AG09309 (cell line): ENCODE measurements at regions not wholly inside any gene's neighbourhood (a gene's known extent, or its start where the extent isn't known, plus 50 kb on each side); places are given as distances from the start of the nearest gene placed in this dataset.

Source experiments
- DNase-seq: peaks from one replicate; pipeline ENCODE4 v3.0.0-alpha.2; 2010; ENCODE audit warnings: low read depth
- H3K4me3 ChIP-seq: 2 replicates; pipeline ENCODE4 v1.5.1; 2011; ENCODE audit warnings: mild to moderate bottlenecking, low read depth, low read length, moderate library complexity; ENCODE audit not compliant: control insufficient read depth
- TF ChIP-seq, protein P1 (sequence below): IDR thresholded peaks from 2 replicates; pipeline ENCODE4 v1.5.1; 2011; ENCODE audit warnings: mild to moderate bottlenecking, low read depth, low read length, inconsistent platforms; ENCODE audit not compliant: insufficient read depth, control insufficient read depth; ENCODE audit errors: missing control alignments

DNA sequence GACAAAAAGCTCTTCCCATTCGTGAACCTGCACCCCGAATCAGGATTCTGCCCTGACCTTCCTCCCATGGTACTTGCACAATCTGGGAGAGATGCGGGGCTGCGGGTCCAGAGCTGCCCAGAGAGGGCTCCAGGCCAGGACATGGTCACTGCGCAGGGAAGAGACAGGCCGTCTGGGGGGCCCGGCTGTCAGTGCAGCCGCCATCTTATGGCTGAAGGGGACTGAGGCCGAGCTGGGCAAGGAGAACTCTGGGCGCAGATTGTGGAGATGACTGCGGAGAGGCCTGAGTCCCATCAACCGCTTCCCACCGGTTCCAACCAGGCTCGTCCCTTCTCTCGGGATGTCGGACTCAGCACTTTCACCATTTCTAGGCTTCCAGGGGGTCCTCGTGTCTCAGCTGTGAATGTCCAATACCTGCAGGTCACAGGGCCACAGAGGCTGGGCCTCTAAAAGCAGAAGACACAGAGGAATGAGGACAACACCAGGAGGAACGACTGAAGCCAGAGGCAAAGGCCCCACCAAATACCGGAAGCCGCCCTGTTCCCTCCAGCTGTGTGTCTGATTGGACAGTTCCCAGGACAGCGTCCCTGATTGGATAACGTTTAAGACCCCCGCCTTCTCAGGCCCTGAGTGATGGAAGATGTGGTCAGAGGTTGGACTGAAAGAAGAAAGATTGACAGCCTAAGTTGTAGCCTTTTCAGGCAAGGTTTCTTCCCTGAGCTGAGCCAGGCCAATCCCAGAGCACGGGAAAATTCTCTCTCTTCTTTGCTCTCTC lies 117.1 kb upstream of the ZNF91 start:
- no peak for DNase-seq
- H3K4me3 ChIP-seq, result no peak overlapping the region
- TF ChIP-seq, protein P1, sequence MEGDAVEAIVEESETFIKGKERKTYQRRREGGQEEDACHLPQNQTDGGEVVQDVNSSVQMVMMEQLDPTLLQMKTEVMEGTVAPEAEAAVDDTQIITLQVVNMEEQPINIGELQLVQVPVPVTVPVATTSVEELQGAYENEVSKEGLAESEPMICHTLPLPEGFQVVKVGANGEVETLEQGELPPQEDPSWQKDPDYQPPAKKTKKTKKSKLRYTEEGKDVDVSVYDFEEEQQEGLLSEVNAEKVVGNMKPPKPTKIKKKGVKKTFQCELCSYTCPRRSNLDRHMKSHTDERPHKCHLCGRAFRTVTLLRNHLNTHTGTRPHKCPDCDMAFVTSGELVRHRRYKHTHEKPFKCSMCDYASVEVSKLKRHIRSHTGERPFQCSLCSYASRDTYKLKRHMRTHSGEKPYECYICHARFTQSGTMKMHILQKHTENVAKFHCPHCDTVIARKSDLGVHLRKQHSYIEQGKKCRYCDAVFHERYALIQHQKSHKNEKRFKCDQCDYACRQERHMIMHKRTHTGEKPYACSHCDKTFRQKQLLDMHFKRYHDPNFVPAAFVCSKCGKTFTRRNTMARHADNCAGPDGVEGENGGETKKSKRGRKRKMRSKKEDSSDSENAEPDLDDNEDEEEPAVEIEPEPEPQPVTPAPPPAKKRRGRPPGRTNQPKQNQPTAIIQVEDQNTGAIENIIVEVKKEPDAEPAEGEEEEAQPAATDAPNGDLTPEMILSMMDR, result no peak

DNA sequence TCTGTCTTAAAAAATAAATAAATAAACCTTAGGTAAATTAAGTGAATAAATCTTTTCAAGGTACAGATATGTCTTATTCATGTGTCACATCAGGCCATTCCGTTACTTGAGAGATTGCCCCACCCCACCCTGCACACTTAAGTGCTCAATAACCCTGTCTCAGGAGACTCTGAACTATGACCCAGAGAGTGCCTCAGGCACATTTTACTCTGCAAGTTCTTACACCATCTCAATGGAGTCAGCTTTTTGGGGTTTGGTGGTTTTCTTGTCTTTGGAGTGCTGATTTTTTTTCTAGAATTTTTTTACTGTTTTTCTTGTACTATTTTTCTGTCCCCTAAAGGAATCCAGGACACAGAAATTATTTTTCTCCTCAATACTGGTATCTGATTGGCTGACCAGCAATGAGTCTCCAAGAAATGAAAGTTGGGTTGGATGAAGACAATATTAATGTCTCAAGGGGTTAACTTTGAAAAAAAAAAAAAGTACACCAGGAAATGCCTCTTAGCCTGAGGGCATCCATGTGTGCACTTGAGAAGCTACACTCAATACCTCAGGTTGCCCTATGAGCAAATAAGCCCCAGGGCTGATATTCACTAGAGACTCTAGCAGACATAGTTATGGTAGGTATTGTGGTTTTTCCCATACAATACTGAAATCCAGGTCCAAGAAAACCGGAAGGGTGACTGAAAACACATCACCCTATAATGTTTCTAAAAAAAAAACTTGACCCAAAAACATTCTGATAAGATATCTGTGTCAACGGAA lies 114.6 kb upstream of the ZNF91 start:
- no peak for DNase-seq
- no peak overlapping the region for H3K4me3 ChIP-seq
- TF ChIP-seq, protein P1, result no peak

DNA sequence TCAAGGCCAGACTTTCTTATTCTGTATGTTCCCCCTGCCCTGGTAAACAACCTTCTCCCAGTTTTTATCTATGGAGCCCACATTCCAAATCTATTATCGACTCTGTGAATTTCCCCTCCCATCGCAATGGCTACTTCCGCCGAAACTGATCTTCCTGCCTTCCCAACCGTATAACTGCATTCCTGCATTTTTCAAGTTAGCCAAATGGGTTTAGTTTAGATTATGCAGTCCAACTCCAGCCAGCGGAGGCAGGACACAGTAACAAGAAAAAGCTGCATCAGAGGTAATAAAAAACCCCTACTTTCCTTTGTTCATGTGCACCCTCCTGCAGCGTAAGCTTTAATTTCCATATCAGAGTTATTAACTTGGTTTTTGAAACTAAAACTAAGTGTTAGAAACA lies 112.2 kb upstream of the ZNF91 start:
- H3K4me3 ChIP-seq, result no peak overlapping the region
- no peak for DNase-seq
- TF ChIP-seq, protein P1, result no peak

DNA sequence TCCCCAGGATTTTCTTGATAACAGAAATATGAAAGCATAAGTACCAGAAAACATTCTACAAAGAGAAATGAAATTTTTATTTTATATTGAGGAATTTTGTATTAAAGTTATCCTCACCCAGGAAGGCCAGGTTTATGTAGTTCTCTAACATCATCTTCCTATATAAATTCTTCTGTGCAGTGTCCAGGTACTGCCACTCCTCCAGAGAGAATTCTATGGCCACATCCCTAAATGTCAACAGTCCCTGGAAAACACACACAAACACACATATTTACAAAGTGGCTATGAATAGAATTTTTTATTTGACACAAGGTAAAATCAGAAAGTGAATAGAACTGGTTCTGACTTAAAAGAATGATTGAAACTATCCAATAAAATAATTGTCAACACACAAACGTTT lies 110.5 kb upstream of the ZNF91 start:
- no peak for DNase-seq
- TF ChIP-seq, protein P1, result no peak
- no peak overlapping the region for H3K4me3 ChIP-seq

DNA sequence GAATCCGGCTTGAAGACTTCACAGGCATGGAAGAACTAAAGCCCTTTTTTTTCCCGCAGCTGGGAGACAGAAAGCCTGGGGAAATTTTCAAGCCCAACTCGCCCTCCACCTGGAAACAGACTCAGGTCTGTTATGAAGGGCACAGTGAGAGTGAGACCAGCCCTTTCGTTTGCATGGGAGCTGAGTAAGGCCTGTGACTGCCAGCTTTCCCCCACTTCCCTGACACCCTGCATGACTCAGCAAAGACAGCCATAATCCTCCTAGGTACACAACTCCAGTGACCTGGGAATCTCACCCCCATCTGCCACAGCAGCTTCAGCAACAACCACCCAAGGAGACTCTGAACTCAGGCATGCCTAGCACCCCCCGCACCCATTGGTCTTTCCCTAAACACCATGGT lies 87.6 kb upstream of the ZNF91 start:
- DNase-seq, result no peak
- no peak overlapping the region for H3K4me3 ChIP-seq
- TF ChIP-seq, protein P1, result no peak

DNA sequence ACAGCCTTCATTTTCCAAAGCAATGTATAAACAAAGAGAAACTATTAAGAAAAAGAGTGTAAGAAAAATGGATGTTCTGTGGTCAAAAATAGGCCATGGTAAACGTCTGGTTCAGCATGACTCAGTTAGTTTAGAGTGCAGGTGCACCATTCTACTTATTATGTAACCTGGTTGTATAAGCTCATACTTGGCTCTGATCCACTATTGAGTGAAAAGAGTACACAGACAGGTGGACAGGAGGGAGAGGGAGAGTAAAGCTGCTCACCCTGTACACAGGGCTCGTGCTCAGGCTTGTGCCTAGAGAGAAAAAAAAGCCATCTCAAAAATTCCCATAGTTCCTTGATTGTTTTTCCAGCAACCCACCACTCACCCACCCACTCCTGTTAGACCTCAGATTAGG lies 85.8 kb upstream of the ZNF91 start:
- TF ChIP-seq, protein P1, result no peak
- H3K4me3 ChIP-seq, result no peak overlapping the region
- DNase-seq, result no peak
